HG03457 (cell line): ENCODE measurements at regions not wholly inside any gene's neighbourhood (a gene's known extent, or its start where the extent isn't known, plus 50 kb on each side); places are given as distances from the start of the nearest gene placed in this dataset.
A peak's percentile ranks its signal among the peaks of the same experiment; 100 is the strongest.

Experiments used
- ATAC-seq: cut with Tn5 transposase; IDR thresholded peaks from one replicate; pipeline ENCODE4 v1.9.1; 2021; ENCODE audit warnings: moderate number of reproducible peaks; ENCODE audit not compliant: unreplicated experiment

DNA sequence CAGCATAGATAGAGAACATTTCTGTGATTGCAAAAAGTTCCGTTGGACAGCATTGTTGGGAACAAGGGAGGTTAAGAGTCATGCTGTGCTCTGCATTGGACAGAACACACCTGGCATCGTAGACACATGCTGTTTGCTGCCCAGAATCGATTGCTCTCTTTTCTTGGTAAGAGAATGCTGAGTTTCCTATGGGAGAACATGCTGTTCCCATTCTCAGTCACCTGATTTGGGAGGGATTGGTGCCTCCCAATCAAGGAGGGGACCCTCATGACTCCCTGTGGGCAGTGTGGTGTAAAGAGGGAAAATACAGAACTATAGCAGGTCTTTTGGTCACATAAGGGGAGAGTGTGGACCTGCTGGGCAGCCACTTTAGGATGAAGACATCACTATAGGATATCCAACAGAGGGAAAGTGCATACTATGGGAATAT lies 555.4 kb upstream of the CLINT1 start:
- ATAC-seq, result no peak

DNA sequence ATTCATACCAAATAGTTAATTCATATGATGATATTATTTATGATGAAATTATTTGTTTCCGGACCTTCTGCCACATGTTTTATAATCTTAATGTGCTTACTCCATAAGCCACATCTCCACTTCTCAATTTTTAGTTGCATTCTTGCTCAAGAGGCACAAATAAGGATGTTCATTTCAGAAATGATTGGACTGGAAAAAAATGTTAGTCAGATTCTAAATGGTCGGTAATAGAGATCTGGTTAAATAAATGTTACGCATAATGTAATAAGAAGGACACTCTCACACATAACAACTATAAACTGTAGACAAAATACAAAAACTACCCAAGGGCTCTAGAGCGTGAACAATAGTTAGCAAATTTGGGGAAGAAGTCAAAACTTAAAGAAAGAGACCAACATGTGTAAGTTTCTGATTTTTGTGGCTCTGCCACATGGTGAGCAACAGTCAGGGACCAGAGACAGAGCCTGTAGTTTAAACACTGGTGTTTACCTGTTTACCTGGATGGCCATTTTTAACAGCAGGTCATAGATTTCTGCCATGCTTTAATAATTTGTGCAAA lies 554.3 kb upstream of the CLINT1 start:
- no peak for ATAC-seq

DNA sequence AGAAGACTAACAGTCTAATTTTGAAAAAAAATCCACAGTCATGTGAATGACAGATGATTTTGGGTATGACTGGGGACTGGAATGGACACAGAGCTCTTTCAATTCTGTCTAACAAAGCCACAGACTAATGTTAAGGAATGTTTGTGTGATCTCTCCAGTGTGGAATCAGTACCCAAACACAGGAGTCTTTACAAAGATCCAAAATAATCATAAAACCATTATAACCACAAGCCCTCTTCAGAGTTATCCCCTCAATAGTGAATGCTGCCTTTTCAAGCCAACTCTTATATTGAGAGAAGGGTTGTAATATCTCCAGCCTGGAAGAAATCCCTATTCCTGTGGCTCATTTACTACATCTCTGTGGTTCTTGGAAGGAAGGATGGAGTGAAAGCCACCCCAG lies 552.0 kb upstream of the CLINT1 start:
- ATAC-seq, result no peak

DNA sequence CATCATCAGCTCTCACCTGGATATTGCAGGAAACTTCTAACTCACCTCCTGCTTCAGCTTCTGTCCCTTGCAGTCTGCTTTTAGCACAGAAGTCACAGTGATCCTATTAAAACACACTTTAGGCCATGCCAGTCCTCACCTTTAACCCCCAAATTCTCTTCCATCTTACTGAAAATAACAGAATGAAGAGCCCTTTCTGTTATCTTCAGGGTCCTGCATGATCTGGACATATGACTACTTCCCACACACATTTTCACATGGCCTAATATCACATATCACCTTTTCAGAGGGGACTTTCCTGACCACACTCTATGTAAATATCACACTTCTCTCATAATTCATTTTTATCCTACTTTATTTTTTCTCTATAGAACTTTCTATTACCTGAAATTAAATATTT lies 550.6 kb upstream of the CLINT1 start:
- peak; percentile 58 for ATAC-seq

DNA sequence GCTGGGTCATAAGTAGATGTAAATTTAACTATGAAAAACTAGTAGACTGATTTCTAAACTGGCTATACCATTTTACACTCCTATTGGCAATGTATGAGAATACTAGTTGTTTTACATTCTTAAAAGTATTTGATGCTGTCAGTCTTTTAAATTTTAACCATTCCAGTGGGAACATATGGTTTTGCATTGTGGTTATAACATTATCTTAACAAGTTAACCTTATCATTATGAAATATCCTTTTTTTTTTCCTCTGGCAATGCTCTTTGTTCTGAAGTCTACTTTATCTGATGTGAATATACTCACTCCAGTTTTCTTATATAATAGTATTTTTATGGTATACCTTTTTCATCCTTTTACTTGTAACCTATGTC lies 548.9 kb upstream of the CLINT1 start:
- ATAC-seq, result no peak

DNA sequence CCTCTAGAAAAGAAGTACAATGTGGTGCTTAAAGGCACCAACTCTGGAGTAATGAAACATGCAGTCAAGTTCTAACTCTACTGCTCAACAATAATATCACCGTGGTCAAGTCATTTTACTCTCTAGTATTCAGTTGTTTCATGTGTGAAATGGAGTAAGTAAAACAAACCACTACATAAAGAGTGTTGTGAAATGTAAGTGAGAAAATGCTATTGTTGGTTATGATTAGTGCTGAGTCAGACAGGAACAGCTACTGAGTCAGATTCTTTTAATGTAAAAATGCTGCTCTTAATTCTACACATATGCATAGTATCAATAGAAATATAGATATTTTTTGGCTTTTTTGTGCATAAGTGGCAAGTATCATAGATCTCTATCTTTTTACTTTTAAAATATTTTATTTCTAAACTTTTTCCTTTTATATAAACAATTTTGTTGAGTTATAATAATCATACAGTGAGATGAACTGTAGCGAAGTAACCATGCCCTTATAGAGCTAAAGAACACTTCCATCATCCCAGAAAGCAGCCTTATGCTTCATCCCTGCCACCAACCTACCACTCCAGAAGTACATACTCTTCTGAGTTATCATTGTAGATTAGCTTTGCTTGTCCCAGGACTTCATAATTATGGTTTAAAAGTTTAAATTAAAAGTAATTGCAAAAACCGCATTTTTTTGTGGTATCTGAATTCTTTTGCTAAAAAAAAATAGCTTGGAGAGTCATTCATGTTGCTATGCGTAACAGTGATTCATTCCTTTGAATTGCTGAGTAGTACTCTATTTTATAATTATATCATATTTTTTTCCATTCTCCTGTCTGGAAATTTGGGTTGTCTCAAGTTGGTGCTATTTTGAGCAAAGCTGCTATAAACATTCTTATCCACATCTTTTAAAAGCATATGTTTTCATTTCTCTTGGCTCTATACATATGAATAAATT lies 548.2 kb upstream of the CLINT1 start:
- ATAC-seq, result no peak

DNA sequence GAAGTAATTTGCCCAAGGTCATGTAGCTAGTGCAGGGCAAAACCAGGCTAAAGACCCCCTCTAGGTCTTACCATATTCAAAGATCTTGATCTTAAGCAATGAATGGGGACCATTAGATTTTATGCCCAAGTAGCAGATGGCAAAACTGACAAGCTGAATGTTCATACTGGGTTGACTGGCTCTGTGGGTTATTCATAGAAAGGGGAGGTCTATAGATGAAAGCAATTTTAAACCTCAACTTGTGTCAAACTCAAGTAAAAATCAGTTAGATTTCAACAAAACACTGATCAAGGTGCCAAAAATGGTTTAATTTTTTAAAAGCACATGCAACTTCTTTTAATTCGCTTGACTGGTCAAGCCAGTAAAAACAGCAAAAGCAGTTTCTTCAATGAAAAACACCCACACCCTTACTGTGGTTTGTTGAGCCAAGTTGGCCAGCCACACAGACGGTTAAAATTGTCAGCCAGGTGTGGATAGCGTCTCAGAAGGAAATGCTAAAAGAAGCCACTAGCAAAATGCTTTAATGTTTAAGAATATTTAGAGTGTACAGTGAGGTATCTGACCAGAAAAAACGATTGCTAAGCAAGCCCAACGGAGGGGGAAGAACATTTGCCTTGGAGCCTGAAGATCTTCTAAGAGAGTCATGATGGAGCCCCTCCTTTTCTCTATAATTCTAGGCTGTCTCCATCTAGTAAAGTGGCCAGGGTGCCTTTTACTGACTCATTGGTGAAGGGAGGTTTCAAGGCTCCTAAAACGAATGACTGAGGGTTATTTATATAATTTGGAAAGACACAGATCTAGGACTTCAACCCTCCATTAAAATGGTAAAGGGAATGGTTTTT lies 539.6 kb upstream of the CLINT1 start:
- ATAC-seq, result peak; percentile 60

DNA sequence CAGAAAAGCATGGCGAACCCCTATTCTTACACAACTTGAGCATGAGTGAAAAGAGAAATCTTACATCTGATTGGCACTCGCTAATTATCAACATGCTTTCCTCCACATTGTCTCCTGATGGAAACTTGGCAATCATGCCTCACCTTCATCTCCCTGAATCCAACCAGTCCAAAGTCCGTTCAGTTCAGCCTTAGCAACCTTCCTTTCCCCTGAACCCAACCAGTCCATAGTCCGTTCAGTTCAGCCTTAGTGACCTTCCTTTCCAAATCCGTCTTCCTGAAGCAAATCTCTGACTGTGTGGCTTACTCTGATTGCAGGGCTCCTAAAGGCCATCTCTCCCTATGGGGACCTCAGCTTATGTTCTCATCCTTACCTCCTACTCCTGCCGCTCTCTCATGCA lies 538.3 kb upstream of the CLINT1 start:
- ATAC-seq, result no peak

DNA sequence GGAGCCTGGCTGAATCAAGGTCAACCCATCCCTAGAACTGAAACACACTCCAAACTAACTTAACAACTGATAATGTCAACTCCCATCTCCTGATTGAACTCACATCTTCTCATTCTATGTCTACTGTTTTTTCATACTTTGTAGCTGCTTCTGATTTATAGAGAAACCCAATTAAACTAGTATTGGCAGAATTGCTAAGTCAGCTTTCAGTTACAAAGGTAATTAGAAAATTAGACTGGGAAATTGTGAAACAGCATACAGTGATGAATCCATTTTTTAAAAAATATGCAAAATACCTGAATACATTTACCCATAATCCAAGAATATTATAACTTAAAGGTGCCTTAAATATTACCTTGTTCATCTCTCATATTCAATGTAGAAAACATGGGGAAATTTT lies 535.2 kb upstream of the CLINT1 start:
- ATAC-seq, result no peak

DNA sequence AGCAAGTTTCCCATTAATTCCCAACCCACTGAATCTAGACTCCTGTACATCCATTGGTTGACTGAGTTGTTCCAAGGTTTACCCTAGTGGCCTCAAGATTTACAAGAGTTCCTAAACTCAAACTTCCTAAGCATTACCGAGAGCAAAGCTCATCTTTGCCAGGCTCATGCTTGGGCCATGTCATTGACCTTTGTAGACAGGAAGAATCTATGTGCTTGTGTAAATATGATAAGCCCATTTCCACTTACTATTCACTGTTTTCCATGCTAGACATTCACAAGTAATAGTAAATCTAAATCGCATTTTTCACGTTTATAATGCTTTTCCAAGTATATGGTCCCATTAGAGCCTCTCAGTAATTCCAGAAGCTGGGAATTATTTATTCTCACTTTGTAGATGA lies 534.5 kb upstream of the CLINT1 start:
- ATAC-seq, result no peak

DNA sequence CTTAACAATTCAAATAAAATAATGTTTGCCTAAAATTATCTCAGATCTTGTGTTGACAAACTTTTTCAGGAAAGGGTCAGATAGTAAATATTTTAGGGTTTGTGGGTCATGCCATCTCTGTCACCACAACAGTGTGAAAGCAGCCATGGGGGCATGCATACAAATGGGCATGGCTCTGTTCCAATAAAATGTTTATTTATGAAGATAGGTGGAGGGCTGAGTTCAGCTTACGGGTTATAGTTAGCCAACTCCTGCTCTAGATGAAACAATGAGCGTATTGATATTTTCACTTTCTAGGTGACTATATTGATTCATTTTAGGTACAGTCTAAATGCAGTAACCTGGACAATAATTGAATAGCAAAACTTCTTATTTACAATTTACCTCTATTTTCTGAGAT lies 533.8 kb upstream of the CLINT1 start:
- ATAC-seq, result no peak

DNA sequence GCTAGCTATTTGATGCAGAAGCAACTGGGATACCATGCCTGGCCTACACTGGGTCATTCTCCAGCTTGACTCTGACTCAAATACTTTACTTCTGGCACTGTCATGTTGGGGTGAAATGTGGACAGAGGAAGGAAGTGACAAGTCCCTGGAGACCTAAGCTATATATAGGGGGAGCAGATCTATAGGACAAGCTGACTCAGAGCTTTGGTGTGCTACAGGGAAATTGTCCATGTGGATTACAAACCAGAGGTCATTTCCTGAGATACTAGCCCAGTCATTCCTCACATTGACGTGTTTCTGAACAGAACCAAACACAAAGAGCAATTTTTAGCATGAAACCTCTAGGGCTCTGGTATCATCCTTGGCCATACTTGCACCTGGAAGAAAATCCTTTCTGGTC lies 531.6 kb upstream of the CLINT1 start:
- no peak for ATAC-seq

DNA sequence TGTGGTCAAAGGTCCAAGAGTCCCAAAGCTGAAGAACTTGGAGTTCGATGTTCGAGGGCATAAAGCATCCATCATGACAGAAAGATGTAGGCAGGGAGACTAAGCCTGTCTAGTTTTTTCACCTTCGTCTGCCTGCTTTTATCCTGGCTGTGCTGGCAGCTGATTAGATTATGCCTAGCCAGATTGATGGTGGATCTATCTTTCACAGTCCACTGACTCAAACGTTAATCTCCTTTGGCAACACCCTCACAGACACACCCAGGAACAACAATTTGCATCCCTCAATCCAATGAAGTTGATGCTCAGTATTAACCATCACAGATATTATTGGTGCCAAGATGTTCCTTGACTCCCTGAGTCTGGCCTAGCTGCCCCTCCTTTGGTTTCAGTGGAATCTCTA lies 530.8 kb upstream of the CLINT1 start:
- no peak for ATAC-seq

DNA sequence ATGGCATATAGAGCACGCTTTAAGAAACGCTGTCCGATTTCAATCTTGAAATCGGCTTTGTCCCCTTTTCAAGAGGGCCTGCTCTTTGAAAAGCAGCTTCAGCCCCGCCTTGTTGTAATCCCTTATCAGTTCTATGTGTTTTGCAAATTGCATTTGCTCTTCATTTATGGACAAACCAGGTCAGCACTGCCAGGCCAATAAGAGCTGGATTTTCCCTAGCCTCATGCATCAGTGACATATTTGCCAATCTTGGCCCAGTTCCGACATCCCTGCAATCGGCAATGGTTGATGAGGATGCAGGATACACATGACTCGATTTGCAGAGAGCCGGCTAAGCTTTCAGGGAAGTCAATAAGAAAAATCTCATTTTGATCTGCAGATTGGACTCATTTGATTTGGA lies 529.1 kb upstream of the CLINT1 start:
- ATAC-seq, result no peak

DNA sequence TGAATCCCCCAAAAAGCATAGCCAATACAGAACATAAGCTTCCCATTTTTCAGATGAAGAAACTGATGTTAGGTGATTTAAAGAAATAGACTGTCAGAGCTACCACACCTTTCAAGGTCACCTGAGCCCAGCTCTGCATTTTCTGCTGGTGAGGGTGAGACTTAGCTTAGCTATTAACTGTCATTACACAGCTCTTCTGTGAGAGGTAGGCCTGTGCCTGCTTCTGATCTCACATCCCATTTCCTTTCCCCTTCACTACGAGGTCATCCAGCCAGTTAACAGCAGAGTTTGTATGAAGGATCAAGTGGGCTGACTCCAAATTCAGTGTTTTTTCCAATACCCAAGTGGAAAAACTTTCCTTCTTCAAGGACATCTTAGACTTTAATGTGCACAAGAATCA lies 528.6 kb upstream of the CLINT1 start:
- no peak for ATAC-seq

DNA sequence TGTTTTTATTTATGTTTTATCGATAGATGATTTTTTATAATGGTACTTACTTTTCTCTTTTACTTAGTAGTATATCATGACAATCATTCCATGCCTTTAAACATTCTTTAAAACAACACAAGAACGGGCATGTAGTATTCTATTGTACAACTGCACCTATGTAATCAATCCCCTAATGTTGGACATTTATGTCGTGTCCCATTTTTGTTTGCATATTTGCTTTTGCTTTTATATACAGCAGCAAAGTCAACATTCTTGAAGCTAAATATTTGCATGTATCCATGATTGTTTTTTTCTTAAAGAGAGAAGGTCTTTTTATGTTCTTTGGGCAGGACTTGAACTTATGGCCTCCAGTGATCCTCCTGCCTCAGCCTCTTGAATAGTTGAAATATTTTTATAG lies 527.0 kb upstream of the CLINT1 start:
- ATAC-seq, result no peak

DNA sequence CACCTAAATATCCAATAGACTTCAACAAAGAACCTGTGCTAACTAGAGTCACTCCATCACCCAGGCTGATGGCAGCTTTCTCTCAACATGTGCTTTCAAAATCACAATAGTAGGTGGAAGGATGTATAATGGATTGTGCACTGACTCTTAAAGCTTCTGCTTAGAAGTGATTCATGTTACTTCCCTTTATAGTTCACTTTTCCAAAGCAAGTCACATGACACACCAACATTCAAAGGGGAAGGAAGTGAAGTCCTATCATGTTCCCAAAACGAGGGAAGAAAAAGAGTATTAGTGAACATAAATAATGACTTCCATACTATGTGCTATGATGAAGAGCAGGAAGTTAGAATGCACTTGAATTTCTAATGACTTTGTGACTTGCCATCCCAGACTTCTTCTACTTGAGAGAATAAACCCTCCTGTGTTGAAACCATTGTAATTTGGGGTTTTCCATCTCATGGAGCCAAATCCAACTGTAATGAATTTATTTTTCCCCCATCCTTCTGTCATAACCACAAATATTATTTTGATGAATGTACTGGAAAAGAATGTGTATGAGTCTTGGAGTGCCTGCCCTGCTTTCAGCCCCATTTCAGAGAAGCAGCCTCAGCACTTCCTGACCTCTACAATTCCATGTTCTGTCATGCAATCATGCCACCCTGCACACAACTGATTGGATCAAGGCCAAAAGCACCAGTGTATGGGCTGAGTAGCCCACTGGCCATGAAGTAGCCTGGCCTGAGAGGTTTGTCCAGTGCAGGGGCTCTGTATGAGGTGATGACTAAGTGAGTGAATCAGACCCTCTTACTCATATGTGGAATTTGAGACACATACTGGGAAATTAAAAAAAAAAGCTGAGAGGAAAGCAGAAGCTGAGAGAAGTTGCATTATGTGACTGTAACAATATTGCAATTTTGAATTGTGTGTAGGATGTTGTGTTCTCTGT lies 525.9 kb upstream of the CLINT1 start:
- no peak for ATAC-seq

DNA sequence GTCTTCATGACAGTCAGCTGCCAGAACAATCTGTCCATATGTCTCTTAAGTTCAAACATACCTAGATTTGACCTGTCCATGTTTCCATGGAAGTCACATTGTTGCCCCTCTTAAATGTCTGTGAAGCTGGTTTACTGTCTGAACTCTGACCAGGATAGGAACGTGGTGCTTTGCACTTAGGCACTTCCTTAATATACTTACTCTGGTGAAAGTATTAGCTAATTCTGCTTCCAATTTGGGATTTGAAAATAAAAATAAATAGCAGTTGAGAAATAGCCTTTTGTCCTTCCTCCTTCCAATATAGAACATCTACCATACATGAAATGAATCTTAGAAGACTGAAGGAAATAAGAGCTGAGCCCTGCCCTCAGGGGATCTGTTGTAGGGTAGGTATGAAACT lies 524.5 kb upstream of the CLINT1 start:
- ATAC-seq, result no peak

DNA sequence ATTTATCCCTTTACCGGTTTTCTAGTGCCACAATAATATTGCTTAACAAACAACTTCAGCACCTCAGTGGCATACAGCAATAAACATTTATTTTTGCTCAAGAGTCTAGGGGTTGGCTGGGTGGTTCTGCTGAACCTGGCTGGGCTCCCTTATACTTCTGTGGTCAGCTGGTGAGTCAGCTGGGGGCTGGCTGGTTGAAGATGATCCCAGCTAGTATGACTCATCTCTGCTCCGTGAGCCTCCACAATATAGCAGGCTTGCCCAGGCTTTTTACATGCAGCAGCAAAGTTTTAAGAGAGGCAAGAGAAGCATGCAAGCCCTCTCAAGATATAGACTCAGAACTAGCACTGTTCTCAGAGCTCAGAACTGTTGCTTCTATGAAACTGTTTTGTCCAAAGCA lies 523.5 kb upstream of the CLINT1 start:
- ATAC-seq, result peak; percentile 89

DNA sequence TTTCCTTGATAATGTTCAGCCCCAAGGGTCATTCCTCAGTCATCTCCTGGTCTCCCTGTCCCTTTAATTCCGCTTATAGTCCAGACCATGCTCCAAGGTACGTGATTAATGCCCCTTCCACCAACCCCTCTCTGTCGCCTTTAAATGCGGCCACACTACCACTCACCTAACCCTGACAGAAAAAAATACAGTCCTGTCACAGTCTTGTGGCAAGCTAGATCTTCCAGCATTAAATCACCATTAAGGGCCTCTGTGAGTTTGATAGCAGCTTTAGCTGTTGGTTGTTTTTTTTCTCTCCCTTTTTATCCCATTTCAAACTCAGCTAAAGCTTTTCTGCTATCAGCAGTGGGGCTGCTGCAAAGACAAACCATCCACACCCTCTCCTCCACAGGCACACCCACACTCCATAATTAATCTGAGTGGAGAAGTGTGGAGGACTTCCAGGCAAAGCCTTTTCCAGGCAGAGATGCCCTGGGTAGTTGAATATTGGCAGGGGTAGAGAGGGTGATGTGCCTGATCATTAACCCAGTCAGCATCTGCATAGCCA lies 522.7 kb upstream of the CLINT1 start:
- no peak for ATAC-seq
